Lung microvascular endothelial cell (primary cell): ENCODE measurements at regions not wholly inside any gene's neighbourhood (a gene's known extent, or its start where the extent isn't known, plus 50 kb on each side); places are given as distances from the start of the nearest gene placed in this dataset.
"Not testable (repeated sequence)": the region's sequence is repeated elsewhere in the genome, so short reads cannot be mapped to it uniquely, and the experiment has no call there.

ENCODE experiments used
- DNase-seq, 2 donors: peaks; one replicate each; pipeline versions ENCODE4 v3.0.0 to v3.0.0-alpha.2; 2010; ENCODE audit warnings: low read depth in 2 of 2

- not testable (repeated sequence) for DNase-seq
These were observed 77.9 kb upstream of the FAM204A start for GRCh38 chr10:118420049-118420448.

DNA sequence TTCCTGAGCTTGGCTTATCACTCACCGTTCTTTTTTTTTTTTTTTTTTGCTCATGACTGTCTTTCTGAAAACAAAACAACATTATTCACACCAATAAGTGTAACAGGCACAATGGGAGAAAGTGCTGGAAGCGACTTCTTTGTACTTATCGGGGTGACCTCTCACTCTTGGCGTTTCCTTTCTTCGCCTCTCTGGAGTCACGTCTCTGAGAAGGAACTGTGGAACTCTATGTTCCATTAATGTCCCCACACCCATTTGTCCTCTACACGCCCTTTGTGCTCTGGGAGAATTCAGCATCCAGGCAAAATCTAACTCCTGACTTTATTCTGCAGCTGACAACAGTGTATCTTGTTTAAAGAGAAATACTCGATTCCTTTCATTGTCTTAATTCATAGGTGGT is 70.8 kb upstream of the FAM204A start:
- no peak for DNase-seq

- no peak for DNase-seq
These were observed 70.1 kb upstream of the FAM204A start for GRCh38 chr10:118412132-118412760.

GRCh38 chr10:118409295-118409694 is 67.2 kb upstream of the FAM204A start:
- DNase-seq: no peak

GRCh38 chr10:118408181-118408580 is 66.1 kb upstream of the FAM204A start:
- DNase-seq: no peak

GRCh38 chr10:118407777-118408176 is 65.7 kb upstream of the FAM204A start:
- no peak for DNase-seq

- DNase-seq: no peak
These were observed 64.9 kb upstream of the FAM204A start for GRCh38 chr10:118407026-118407425.

DNA sequence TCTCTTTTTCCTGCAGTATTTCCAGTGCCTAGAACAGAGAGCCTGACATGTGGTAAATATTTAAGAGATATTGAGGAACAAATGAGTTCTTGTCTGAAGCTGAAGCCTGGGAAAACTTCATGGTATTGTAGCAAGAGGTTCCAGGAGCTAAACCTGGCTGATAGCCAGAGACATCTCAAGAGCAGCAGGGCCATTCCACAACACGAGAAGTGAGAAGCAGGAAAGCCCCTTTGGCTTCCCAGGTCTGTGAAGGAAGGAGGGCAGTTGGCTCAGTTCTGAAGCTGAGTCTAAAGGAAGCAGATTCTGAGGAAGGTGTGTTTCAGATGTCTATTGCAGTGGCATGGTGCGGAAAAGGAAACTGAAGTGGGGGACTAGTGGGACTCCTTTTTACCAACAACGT is 63.8 kb upstream of the FAM204A start:
- no peak for DNase-seq

GRCh38 chr10:118403967-118404366 is 61.8 kb upstream of the FAM204A start:
- no peak for DNase-seq

DNA sequence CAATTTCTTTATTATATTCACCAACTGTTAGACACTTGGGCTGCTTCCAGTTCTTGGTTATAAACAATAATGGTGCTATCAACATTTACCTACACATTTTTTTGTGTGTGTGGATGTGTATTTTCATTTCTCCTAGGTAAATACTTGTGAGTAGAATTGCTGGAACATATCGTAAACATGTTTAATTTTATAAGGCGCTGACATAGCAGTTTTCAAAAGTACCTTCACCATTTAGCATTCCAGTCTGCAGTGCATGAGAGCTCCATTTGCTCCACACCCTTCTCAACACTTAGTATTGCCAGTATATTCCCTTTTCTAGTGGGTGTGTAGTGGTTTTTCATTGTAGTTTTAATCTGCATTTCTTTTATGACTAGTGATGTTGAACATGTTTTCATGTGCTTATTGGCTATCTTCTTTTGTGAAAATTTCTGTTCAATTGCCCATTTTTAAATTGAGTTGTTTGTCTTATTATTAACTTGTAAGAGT is 59.6 kb upstream of the FAM204A start:
- DNase-seq: no peak

- no peak for DNase-seq
These were observed 55.3 kb upstream of the FAM204A start for GRCh38 chr10:118397391-118397790.

DNA sequence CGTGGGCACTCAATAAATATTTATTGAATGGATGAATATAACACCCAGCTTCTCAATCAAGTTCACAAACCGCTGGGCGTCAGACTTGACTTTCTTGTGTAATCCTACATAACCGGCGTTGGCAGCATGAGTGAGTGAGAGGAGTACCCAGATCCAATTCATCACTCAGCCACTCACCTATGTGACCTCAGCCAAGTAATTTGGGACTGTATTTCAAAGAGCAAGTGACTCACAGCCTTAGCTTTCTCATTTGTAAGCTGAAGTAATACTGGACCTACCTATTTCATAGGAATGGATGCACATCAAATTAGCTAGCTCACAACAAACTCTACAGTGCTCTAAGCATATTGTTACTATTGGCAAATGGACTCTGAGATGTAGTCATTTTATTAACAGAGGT is 53.8 kb upstream of the FAM204A start:
- DNase-seq: no peak

DNA sequence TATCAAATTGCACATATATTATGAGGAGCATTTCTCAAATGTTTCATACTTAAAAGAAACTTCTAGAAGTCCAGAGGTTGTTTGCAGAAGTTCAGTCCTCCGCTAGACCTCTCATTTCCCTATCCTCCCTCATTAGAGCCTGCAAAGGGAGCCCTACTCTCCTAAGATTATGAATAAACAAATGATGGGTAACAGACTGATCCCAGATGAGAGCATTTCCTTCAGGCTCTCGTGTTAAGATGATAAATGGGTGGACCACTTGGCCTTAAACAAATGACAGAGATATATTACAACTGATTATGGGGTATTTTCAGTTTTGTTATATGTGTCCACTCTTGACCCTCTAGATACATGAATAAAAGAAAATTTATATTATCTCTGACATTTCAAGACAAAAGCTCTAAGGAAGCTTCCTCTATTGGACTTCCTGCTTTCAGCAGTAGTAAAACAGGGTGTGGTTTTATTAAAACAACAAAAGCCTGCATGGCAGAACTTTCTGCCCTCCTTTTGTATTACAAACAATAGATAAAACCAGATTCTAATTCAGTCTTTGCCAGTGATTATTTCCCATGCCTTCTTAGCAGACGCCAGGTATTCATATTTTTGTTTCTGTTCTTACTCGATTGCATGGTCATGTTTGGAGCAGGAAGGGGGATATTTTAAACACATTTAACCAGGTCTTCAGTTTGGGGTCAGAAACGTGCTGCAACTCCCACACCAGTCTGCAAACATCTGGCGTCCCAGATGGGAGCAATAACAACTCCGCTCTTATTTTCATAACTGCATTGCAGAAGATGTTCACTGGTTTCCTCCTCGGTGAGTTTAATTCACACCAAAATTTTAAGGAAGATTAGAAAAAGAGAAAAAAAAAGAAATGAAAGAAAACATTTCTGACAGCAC is 52.4 kb upstream of the FAM204A start:
- no peak for DNase-seq

- no peak for DNase-seq
These were observed 50.6 kb upstream of the FAM204A start for GRCh38 chr10:118392761-118393160.
